ENCODE measurements at regions not wholly inside any gene's neighbourhood (a gene's known extent, or its start where the extent isn't known, plus 50 kb on each side); places are given as distances from the start of the nearest gene placed in this dataset.
A peak's percentile ranks its signal among the peaks of the same experiment; 100 is the strongest.

- Histone ChIP-seq H3K79me2 (no peaks in the 10 kb centered on the region), H3K27me3 (no peaks in the 10 kb centered on the region), H3K36me3 (replicated peaks; ENCODE audit: insufficient read depth, low read depth) (no peaks in the 10 kb centered on the region), H3K4me1 (ENCODE audit: insufficient read depth) (no peaks in the 10 kb centered on the region), H3K4me2 (no peak overlapping the region), H3K9me3 (ENCODE audit: low read depth) (no peaks in the 10 kb centered on the region), H4K20me1 (ENCODE audit: insufficient read depth, poor library complexity, severe bottlenecking) (no peaks in the 10 kb centered on the region), H3K27ac (no peak overlapping the region), H3K9me2 (replicated peaks; ENCODE audit: insufficient read depth) (no peaks in the 10 kb centered on the region), H3K4me3 (no peak overlapping the region), H2AFZ (no peak overlapping the region)
- TF ChIP-seq EZH2phosphoT487 (IDR thresholded peaks at IDR 0.05; ENCODE audit: low read depth, severe bottlenecking, unreplicated experiment) (no peak), EZH2 (IDR thresholded peaks at IDR 0.05; ENCODE audit: borderline replicate concordance) (no peak), CTCF (IDR thresholded peaks at IDR 0.05; ENCODE audit: poor library complexity) (no peak)
- 100% methylated on average over 2 of the region's 2 CpGs for WGBS (ENCODE audit: low lambda C conversion rate, missing lambda C conversion rate)
- DNase-seq (ENCODE audit: low spot score) = peak; percentile 15
Observed at GRCh38 chr20:12482661-12483060, 526.1 kb upstream of the SPTLC3 start.

- Histone ChIP-seq H3K79me2 (no peaks in the 10 kb centered on the region), H2AFZ (no peak overlapping the region), H3K36me3 (replicated peaks; ENCODE audit: insufficient read depth, low read depth) (no peaks in the 10 kb centered on the region), H3K9me2 (replicated peaks; ENCODE audit: insufficient read depth) (no peaks in the 10 kb centered on the region), H3K4me1 (ENCODE audit: insufficient read depth) (no peaks in the 10 kb centered on the region), H3K9me3 (ENCODE audit: low read depth) (no peaks in the 10 kb centered on the region), H3K27ac (no peak overlapping the region), H3K4me3 (no peak overlapping the region), H3K4me2 (no peak overlapping the region), H4K20me1 (ENCODE audit: insufficient read depth, poor library complexity, severe bottlenecking) (no peaks in the 10 kb centered on the region), H3K27me3 (no peaks in the 10 kb centered on the region)
- WGBS (ENCODE audit: low lambda C conversion rate, missing lambda C conversion rate) = 78% methylated on average over 2 of the region's 2 CpGs
- peak; percentile 6 for DNase-seq (ENCODE audit: low spot score)
- TF ChIP-seq CTCF (IDR thresholded peaks at IDR 0.05; ENCODE audit: poor library complexity) (no peak), EZH2phosphoT487 (IDR thresholded peaks at IDR 0.05; ENCODE audit: low read depth, severe bottlenecking, unreplicated experiment) (no peak), EZH2 (IDR thresholded peaks at IDR 0.05; ENCODE audit: borderline replicate concordance) (no peak)
Observed at GRCh38 chr20:12502443-12502842, 506.3 kb upstream of the SPTLC3 start.

- Histone ChIP-seq H3K27me3 (no peaks in the 10 kb centered on the region), H3K27ac (no peak overlapping the region), H3K4me2 (no peak overlapping the region), H3K4me3 (no peak overlapping the region), H3K4me1 (ENCODE audit: insufficient read depth) (no peaks in the 10 kb centered on the region), H4K20me1 (ENCODE audit: insufficient read depth, poor library complexity, severe bottlenecking) (no peaks in the 10 kb centered on the region), H3K9me3 (ENCODE audit: low read depth) (no peaks in the 10 kb centered on the region), H3K79me2 (no peaks in the 10 kb centered on the region), H3K9me2 (replicated peaks; ENCODE audit: insufficient read depth) (no peaks in the 10 kb centered on the region), H2AFZ (no peak overlapping the region), H3K36me3 (replicated peaks; ENCODE audit: insufficient read depth, low read depth) (no peaks in the 10 kb centered on the region)
- DNase-seq (ENCODE audit: low spot score) = no peak
- WGBS (ENCODE audit: low lambda C conversion rate, missing lambda C conversion rate) = 40% methylated on average over 1 of the region's 1 CpG
- no peak for TF ChIP-seq EZH2 (IDR thresholded peaks at IDR 0.05; ENCODE audit: borderline replicate concordance)
- TF ChIP-seq CTCF (IDR thresholded peaks at IDR 0.05; ENCODE audit: poor library complexity) = no peak
- no peak for TF ChIP-seq EZH2phosphoT487 (IDR thresholded peaks at IDR 0.05; ENCODE audit: low read depth, severe bottlenecking, unreplicated experiment)
Observed at GRCh38 chr20:12504779-12505178, 504.0 kb upstream of the SPTLC3 start.

GRCh38 chr20:12511499-12511898 lies 497.3 kb upstream of the SPTLC3 start:
- H3K27ac ChIP-seq = no peak overlapping the region
- no peak for TF ChIP-seq EZH2phosphoT487 (IDR thresholded peaks at IDR 0.05; ENCODE audit: low read depth, severe bottlenecking, unreplicated experiment)
- TF ChIP-seq EZH2 (IDR thresholded peaks at IDR 0.05; ENCODE audit: borderline replicate concordance) = no peak
- TF ChIP-seq CTCF (IDR thresholded peaks at IDR 0.05; ENCODE audit: poor library complexity) = no peak
- H3K4me2 ChIP-seq = no peak overlapping the region
- no peak overlapping the region for H3K4me3 ChIP-seq
- no peaks in the 10 kb centered on the region for H3K4me1 ChIP-seq (ENCODE audit: insufficient read depth)
- no peaks in the 10 kb centered on the region for H3K36me3 ChIP-seq (replicated peaks; ENCODE audit: insufficient read depth, low read depth)
- H4K20me1 ChIP-seq (ENCODE audit: insufficient read depth, poor library complexity, severe bottlenecking) = no peaks in the 10 kb centered on the region
- H3K27me3 ChIP-seq = no peaks in the 10 kb centered on the region
- H3K9me3 ChIP-seq (ENCODE audit: low read depth) = no peaks in the 10 kb centered on the region
- no peak for DNase-seq (ENCODE audit: low spot score)
- no peak overlapping the region for H2AFZ ChIP-seq
- no peaks in the 10 kb centered on the region for H3K9me2 ChIP-seq (replicated peaks; ENCODE audit: insufficient read depth)
- no peaks in the 10 kb centered on the region for H3K79me2 ChIP-seq
- 87% methylated on average over 3 of the region's 3 CpGs for whole genome bisulfite sequencing (ENCODE audit: low lambda C conversion rate, missing lambda C conversion rate)

All from hepatocyte (in vitro differentiated cells).